HG03575 (cell line): ENCODE measurements at regions not wholly inside any gene's neighbourhood (a gene's known extent, or its start where the extent isn't known, plus 50 kb on each side); places are given as distances from the start of the nearest gene placed in this dataset.

Source experiments
- ATAC-seq: cut with Tn5 transposase; IDR thresholded peaks from one replicate; pipeline ENCODE4 v1.9.1; 2021; ENCODE audit not compliant: unreplicated experiment, insufficient number of reproducible peaks, low FRiP score; ENCODE audit errors: extremely low read depth

- ATAC-seq = no peak
Measured at GRCh38 chr3:127339928-127340861, 52.3 kb upstream of the PRR20G start.

GRCh38 chr3:127339016-127339415, 51.2 kb upstream of the PRR20G start:
- ATAC-seq = no peak

GRCh38 chr3:127337911-127338531, 50.2 kb upstream of the PRR20G start:
- no peak for ATAC-seq
